ACHN (cell line): ENCODE measurements at regions not wholly inside any gene's neighbourhood (a gene's known extent, or its start where the extent isn't known, plus 50 kb on each side); places are given as distances from the start of the nearest gene placed in this dataset.

Experiments used
- DNase-seq: peaks from one replicate; pipeline ENCODE4 v3.0.0-alpha.2; 2015
- in situ Hi-C: cut with HindIII; loops from 2 replicates; pipeline ENCODE4 v1.10.0; 2017; ENCODE audit warnings: low sequenced_read_pairs, low pct_ligation_motif_present, low pct_unique_long_range_greater_than_20kb

DNA sequence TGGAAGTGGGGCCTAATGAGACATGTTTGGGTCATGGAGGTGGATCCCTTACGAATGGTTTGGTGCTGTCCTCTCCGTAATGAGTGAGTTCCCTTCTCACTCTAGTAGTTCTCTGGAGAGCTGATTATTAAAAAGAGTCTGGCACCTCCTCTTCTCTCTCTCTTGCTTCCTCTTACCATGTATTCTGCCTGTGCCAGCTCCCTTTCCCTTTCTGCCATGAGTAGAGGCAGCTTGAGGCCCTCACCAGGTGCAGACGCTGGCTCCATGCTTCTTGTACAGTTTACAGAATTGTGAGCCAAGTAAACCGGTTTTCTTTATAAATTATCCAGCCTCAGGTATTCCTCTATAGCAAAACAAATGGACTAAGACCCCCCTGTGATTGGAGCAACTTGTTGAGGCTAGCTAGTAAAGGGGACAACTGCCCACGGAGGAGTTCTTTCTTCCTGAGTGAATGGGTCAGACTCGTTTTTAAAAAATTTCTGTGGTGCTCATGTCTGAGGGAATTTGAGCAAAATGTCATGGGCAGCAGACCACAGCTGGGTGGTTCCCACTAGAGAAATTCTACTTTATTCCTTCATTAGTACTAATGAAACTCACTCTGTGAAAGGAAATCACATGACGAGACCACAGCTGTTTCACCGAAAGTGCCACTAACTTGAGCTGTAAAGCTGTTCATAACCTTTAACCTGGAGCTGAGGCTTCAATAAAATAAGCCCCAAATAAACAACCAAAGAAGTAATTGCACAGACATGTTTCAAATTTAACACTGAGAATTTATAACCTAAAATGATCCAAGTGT is 210.0 kb downstream of the NFKBIZ start:
- in situ Hi-C loops = no loop called here
- no peak for DNase-seq

- in situ Hi-C loops = no loop called here
- peak; percentile 19 for DNase-seq
These were observed 211.5 kb downstream of the NFKBIZ start for GRCh38 chr3:102060814-102061213.

DNA sequence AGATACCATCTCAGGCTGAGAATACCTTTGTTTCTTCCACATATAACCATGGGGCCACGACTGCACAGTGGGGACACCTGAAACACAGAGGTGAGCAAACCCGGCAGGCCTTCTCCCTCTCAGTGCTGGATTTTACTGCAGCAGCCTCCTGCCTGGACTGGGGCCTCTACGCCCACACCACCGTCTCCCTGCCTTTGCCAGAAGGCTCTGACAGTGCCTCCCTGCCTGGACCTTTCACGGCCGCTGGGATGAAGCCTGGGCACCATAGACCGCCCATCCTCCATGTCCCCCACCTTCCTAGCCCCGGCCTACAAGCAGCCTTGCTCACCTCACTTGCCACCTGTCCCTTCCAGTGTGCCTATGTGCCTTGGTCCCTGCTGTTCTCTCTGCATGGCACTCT is 214.3 kb downstream of the NFKBIZ start:
- in situ Hi-C loops = no loop called here
- no peak for DNase-seq

DNA sequence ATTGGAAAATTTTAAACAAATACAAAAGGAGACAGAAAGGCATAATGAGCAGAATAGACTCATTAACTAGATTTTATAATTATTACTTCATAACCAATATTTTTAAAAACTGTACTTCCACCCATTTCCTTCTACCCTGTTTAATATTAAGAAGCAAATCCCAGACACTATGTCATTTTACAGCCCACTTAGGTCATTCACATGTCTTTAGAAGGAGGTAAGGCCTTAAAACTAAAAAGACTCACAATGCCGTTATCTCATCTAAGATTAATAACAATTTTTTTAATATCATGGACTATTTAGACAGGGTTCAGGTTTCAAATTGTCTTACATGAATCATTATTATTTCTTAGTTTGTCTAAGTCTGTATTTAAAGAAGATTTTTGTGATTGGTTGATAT is 217.2 kb downstream of the NFKBIZ start:
- in situ Hi-C loops = no loop called here
- DNase-seq = no peak

GRCh38 chr3:102068327-102068726 is 219.0 kb downstream of the NFKBIZ start:
- in situ Hi-C loops = no loop called here
- no peak for DNase-seq

DNA sequence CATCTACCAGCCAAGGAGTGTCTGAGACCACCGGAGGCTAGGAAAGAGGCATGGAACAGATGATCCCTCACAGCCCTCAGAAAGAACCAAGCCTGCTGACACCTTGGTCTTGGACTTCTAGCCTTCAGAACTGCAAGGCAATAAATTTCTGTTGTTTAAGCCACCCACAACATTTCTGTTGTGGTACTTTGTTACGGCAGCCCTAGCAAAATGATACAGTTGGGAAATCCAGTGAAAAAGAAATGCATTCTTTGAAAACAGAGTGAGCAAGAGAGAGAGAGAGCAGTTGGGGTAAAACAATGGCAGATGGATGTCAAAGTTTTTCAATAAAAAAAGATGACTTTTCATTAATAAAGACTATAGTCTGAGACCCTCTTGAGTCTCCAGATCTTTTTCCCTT is 219.4 kb downstream of the NFKBIZ start:
- DNase-seq = no peak
- in situ Hi-C loops = no loop called here

- in situ Hi-C loops = no loop called here
- no peak for DNase-seq
These were observed 219.9 kb downstream of the NFKBIZ start for GRCh38 chr3:102069211-102069662.

DNA sequence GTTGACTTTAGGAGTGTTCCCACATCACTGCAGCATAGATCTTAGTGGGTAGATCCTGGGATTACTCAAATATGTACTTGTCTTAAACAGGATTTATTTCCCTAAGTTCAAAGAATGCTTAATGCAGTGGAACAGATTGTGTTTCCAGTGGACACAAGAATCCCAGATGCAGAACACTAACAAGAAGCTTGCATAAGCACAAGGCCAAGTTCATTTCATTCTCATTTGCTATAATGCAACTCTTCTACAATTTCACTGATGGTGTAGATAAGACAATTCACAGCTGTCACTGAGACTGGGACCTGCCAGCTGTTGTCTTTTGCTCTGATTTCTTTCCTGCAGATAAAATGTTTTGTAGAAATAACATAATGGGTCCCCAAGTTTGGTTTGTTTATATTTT is 225.6 kb downstream of the NFKBIZ start:
- DNase-seq = no peak
- in situ Hi-C loops = loop anchor here (25.0 kb wide), 1 partner anchor 213 kb away; no protein-coding TSS in a partner anchor

GRCh38 chr3:102078401-102078800 is 229.1 kb downstream of the NFKBIZ start:
- in situ Hi-C loops = loop anchor here (25.0 kb wide), 1 partner anchor 216 kb away; no protein-coding TSS in a partner anchor
- DNase-seq = no peak

- no peak for DNase-seq
- in situ Hi-C loops = loop anchor here (25.0 kb wide), 1 partner anchor 217 kb away; no protein-coding TSS in a partner anchor
These were observed 229.8 kb downstream of the NFKBIZ start for GRCh38 chr3:102078854-102079808.

- DNase-seq = no peak
- in situ Hi-C loops = loop anchor here (25.0 kb wide), 1 partner anchor 218 kb away; no protein-coding TSS in a partner anchor
These were observed 230.5 kb downstream of the NFKBIZ start for GRCh38 chr3:102079809-102080197.

- in situ Hi-C loops = loop anchor here (25.0 kb wide), 1 partner anchor 219 kb away; no protein-coding TSS in a partner anchor
- no peak for DNase-seq
These were observed 232.4 kb downstream of the NFKBIZ start for GRCh38 chr3:102081572-102082289.

- DNase-seq = no peak
These were observed 234.2 kb downstream of the NFKBIZ start for GRCh38 chr3:102083473-102083872.

GRCh38 chr3:102084006-102084405 is 234.7 kb downstream of the NFKBIZ start:
- in situ Hi-C loops = loop anchor here (25.0 kb wide), 1 partner anchor 222 kb away; no protein-coding TSS in a partner anchor
- DNase-seq = no peak

More at GRCh38 chr3:102083473-102083872, 234.2 kb downstream of the NFKBIZ start:
- in situ Hi-C loops = loop anchor here (25.0 kb wide), 1 partner anchor 221 kb away; no protein-coding TSS in a partner anchor

GRCh38 chr3:102084704-102085103 is 235.4 kb downstream of the NFKBIZ start:
- DNase-seq = no peak
- in situ Hi-C loops = loop anchor here (25.0 kb wide), 1 partner anchor 222 kb away; no protein-coding TSS in a partner anchor

GRCh38 chr3:102085431-102086176 is 236.3 kb downstream of the NFKBIZ start:
- no peak for DNase-seq

GRCh38 chr3:102087236-102087635 is 237.9 kb downstream of the NFKBIZ start:
- in situ Hi-C loops = loop anchor here (25.0 kb wide), 1 partner anchor 225 kb away; no protein-coding TSS in a partner anchor

More at GRCh38 chr3:102085431-102086176, 236.3 kb downstream of the NFKBIZ start:
- in situ Hi-C loops = loop anchor here (25.0 kb wide), 1 partner anchor 223 kb away; no protein-coding TSS in a partner anchor

More at GRCh38 chr3:102087236-102087635, 237.9 kb downstream of the NFKBIZ start:
- DNase-seq = no peak
